CD4-positive, CD25-positive, alpha-beta regulatory T cell (primary cell): ENCODE measurements at regions not wholly inside any gene's neighbourhood (a gene's known extent, or its start where the extent isn't known, plus 50 kb on each side); places are given as distances from the start of the nearest gene placed in this dataset.

Source experiments
- ATAC-seq, 2 donors: fragments of 150-1000 bp; cut with Tn5 transposase; one replicate each; pipeline ENCODE4 v1.10.0; 2021; ENCODE audit warnings: low read depth in 2 of 2, moderate number of reproducible peaks in 2 of 2, moderate library complexity in 1 of 2
- DNase-seq, 3 donors: peaks; one replicate each; pipeline versions ENCODE4 v3.0.0 to v3.0.0-alpha.2; 2012 to 2022; ENCODE audit warnings: mixed read lengths in 1 of 3
- H3K27ac ChIP-seq: one replicate; pipeline ENCODE4 v1.7.0; 2013; ENCODE audit warnings: mild to moderate bottlenecking, low read length; ENCODE audit not compliant: insufficient read depth, poor library complexity, severe bottlenecking
- H3K27me3 ChIP-seq: one replicate; pipeline ENCODE4 v1.7.0; 2013; ENCODE audit warnings: low read length; ENCODE audit not compliant: control insufficient read depth, insufficient read depth
- H3K36me3 ChIP-seq: one replicate; pipeline ENCODE4 v1.7.0; 2013; ENCODE audit warnings: mild to moderate bottlenecking, low read length, moderate library complexity; ENCODE audit not compliant: control insufficient read depth, insufficient read depth
- H3K4me1 ChIP-seq: 2 replicates; pipeline ENCODE4 v1.7.0; 2013; ENCODE audit warnings: mild to moderate bottlenecking, low read length; ENCODE audit not compliant: insufficient read depth, control insufficient read depth, poor library complexity, severe bottlenecking
- H3K4me3 ChIP-seq: one replicate; pipeline ENCODE4 v1.7.0; 2013; ENCODE audit warnings: low read depth, mild to moderate bottlenecking, low read length, moderate library complexity
- H3K9me3 ChIP-seq, 2 experiments: 1 replicate in 1 of 2; 2 replicates in 1 of 2; pipeline ENCODE4 v1.7.0; 2013; ENCODE audit warnings: low read length in 2 of 2, mild to moderate bottlenecking in 1 of 2, moderate library complexity in 1 of 2; ENCODE audit not compliant: control insufficient read depth in 2 of 2
- H3K27ac Mint-ChIP-seq, 3 donors: one replicate each; pipeline ENCODE4 v1.8.0; 2020 to 2022; ENCODE audit warnings: mild to moderate bottlenecking in 3 of 3, mixed read lengths in 3 of 3, moderate library complexity in 2 of 3
- H3K27me3 Mint-ChIP-seq: one replicate; pipeline ENCODE4 v1.8.0; 2022; ENCODE audit warnings: mild to moderate bottlenecking, mixed read lengths
- H3K36me3 Mint-ChIP-seq: one replicate; pipeline ENCODE4 v1.8.0; 2020; ENCODE audit warnings: mixed read lengths
- H3K4me1 Mint-ChIP-seq, 4 donors: one replicate each; pipeline ENCODE4 v1.8.0; 2020 to 2022; ENCODE audit warnings: mixed read lengths in 4 of 4, mild to moderate bottlenecking in 1 of 4
- H3K4me3 Mint-ChIP-seq, 4 donors: one replicate each; pipeline ENCODE4 v1.8.0; 2020 to 2022; ENCODE audit warnings: mild to moderate bottlenecking in 4 of 4, mixed read lengths in 4 of 4, moderate library complexity in 3 of 4
- H3K9me3 Mint-ChIP-seq, 7 donors: one replicate each; pipeline ENCODE4 v1.8.0; 2020 to 2022; ENCODE audit warnings: mixed read lengths in 7 of 7, mild to moderate bottlenecking in 3 of 7, moderate library complexity in 2 of 7

GRCh38 chr1:185627171-185627570 lies 107.0 kb upstream of the HMCN1 start:
- Mint-ChIP-seq H3K9me3 (peaks cover 0 to 4% (median 0%) of the 10 kb centered on the region in 7 donors), H3K27ac (peak overlapping the region in 2 of 3 donors; percentile 16 to 78), H3K36me3 (no peaks in the 10 kb centered on the region), H3K4me1 (peaks cover 2 to 10% (median 3%) of the 10 kb centered on the region in 4 donors), H3K4me3 (no peak overlapping the region), H3K27me3 (no peaks in the 10 kb centered on the region)
- Histone ChIP-seq H3K4me1 (no peaks in the 10 kb centered on the region), H3K27me3 (no peaks in the 10 kb centered on the region), H3K9me3 (no peaks in the 10 kb centered on the region), H3K36me3 (no peaks in the 10 kb centered on the region), H3K4me3 (no peak overlapping the region), H3K27ac (no peak overlapping the region)
- DNase-seq (no peak), ATAC-seq (no peak)

GRCh38 chr1:185626344-185626743 lies 107.8 kb upstream of the HMCN1 start:
- peaks cover 0 to 5% (median 0%) of the 10 kb centered on the region in 7 donors for H3K9me3 Mint-ChIP-seq
- Histone ChIP-seq H3K4me3 (no peak overlapping the region), H3K36me3 (no peaks in the 10 kb centered on the region), H3K27ac (no peak overlapping the region), H3K9me3 (no peaks in the 10 kb centered on the region), H3K27me3 (no peaks in the 10 kb centered on the region), H3K4me1 (no peaks in the 10 kb centered on the region)
- H3K27ac Mint-ChIP-seq = peak overlapping the region in 1 of 3 donors; percentile 16
- H3K4me1 Mint-ChIP-seq = peaks cover 0 to 10% (median 3%) of the 10 kb centered on the region in 4 donors
- no peak overlapping the region for H3K4me3 Mint-ChIP-seq
- DNase-seq (no peak), ATAC-seq (no peak)
- H3K36me3 Mint-ChIP-seq = no peaks in the 10 kb centered on the region
- no peaks in the 10 kb centered on the region for H3K27me3 Mint-ChIP-seq

- Histone ChIP-seq H3K36me3 (no peaks in the 10 kb centered on the region), H3K9me3 (peaks cover 0 to 3% of the 10 kb centered on the region in 2 experiments), H3K4me1 (peaks cover 6% of the 10 kb centered on the region), H3K27me3 (no peaks in the 10 kb centered on the region), H3K4me3 (no peak overlapping the region), H3K27ac (no peak overlapping the region)
- Mint-ChIP-seq H3K36me3 (no peaks in the 10 kb centered on the region), H3K4me3 (no peak overlapping the region), H3K4me1 (peaks cover 10 to 23% (median 14%) of the 10 kb centered on the region in 4 donors), H3K27ac (no peak overlapping the region), H3K27me3 (no peaks in the 10 kb centered on the region), H3K9me3 (peaks cover 0 to 7% (median 4%) of the 10 kb centered on the region in 7 donors)
- DNase-seq (no peak), ATAC-seq (no peak)
Measured at GRCh38 chr1:185610954-185611353, 123.2 kb upstream of the HMCN1 start.

- ATAC-seq = no peak
Measured at GRCh38 chr1:185608177-185608576, 126.0 kb upstream of the HMCN1 start.

GRCh38 chr1:185603158-185603557 lies 131.0 kb upstream of the HMCN1 start:
- Histone ChIP-seq H3K27me3 (no peaks in the 10 kb centered on the region), H3K4me1 (peaks cover 6% of the 10 kb centered on the region), H3K9me3 (no peaks in the 10 kb centered on the region), H3K4me3 (no peak overlapping the region), H3K27ac (no peak overlapping the region), H3K36me3 (no peaks in the 10 kb centered on the region)
- H3K27me3 Mint-ChIP-seq = no peaks in the 10 kb centered on the region
- peaks cover 0 to 2% (median 0%) of the 10 kb centered on the region in 7 donors for H3K9me3 Mint-ChIP-seq
- no peaks in the 10 kb centered on the region for H3K36me3 Mint-ChIP-seq
- H3K27ac Mint-ChIP-seq = no peak overlapping the region
- peak; percentile 12 to 42 for ATAC-seq
- peaks cover 8 to 16% (median 10%) of the 10 kb centered on the region in 4 donors for H3K4me1 Mint-ChIP-seq
- no peak overlapping the region for H3K4me3 Mint-ChIP-seq
- DNase-seq = no peak

More at GRCh38 chr1:185608177-185608576, 126.0 kb upstream of the HMCN1 start:
- Histone ChIP-seq H3K4me3 (peak overlapping the region; percentile 10), H3K27ac (no peak overlapping the region), H3K36me3 (no peaks in the 10 kb centered on the region), H3K4me1 (peaks cover 6% of the 10 kb centered on the region), H3K9me3 (no peaks in the 10 kb centered on the region), H3K27me3 (no peaks in the 10 kb centered on the region)
- Mint-ChIP-seq H3K27me3 (no peaks in the 10 kb centered on the region), H3K36me3 (no peaks in the 10 kb centered on the region), H3K4me1 (peaks cover 10 to 18% (median 14%) of the 10 kb centered on the region in 4 donors), H3K4me3 (peak overlapping the region in 1 of 4 donors; percentile 5), H3K9me3 (peaks cover 0 to 5% (median 0%) of the 10 kb centered on the region in 7 donors), H3K27ac (no peak overlapping the region)
- DNase-seq = peak in 2 of 3 donors; percentile 11 to 29

- no peaks in the 10 kb centered on the region for H3K36me3 ChIP-seq
- no peaks in the 10 kb centered on the region for H3K9me3 ChIP-seq
- no peaks in the 10 kb centered on the region for H3K27me3 Mint-ChIP-seq
- no peak overlapping the region for H3K27ac ChIP-seq
- no peak overlapping the region for H3K4me3 ChIP-seq
- H3K9me3 Mint-ChIP-seq = no peaks in the 10 kb centered on the region
- DNase-seq = no peak
- no peak overlapping the region for H3K27ac Mint-ChIP-seq
- H3K4me1 Mint-ChIP-seq = peaks cover 2 to 5% (median 3%) of the 10 kb centered on the region in 4 donors
- no peaks in the 10 kb centered on the region for H3K27me3 ChIP-seq
- H3K36me3 Mint-ChIP-seq = no peaks in the 10 kb centered on the region
- no peak overlapping the region for H3K4me3 Mint-ChIP-seq
- H3K4me1 ChIP-seq = peaks cover under 1% of the 10 kb centered on the region
- no peak for ATAC-seq
Measured at GRCh38 chr1:185601189-185601588, 133.0 kb upstream of the HMCN1 start.

- Mint-ChIP-seq H3K36me3 (no peaks in the 10 kb centered on the region), H3K4me3 (no peak overlapping the region), H3K27me3 (no peaks in the 10 kb centered on the region), H3K27ac (no peak overlapping the region), H3K9me3 (peaks cover 0 to 1% (median 0%) of the 10 kb centered on the region in 7 donors), H3K4me1 (peaks cover 5 to 10% (median 7%) of the 10 kb centered on the region in 4 donors)
- no peaks in the 10 kb centered on the region for H3K36me3 ChIP-seq
- H3K4me1 ChIP-seq = peaks cover 6% of the 10 kb centered on the region
- ATAC-seq = no peak
- no peaks in the 10 kb centered on the region for H3K27me3 ChIP-seq
- H3K9me3 ChIP-seq = no peaks in the 10 kb centered on the region
- DNase-seq = no peak
- H3K4me3 ChIP-seq = no peak overlapping the region
- no peak overlapping the region for H3K27ac ChIP-seq
Measured at GRCh38 chr1:185600641-185601040, 133.6 kb upstream of the HMCN1 start.

GRCh38 chr1:185598332-185598731 lies 135.9 kb upstream of the HMCN1 start:
- ATAC-seq (no peak), DNase-seq (no peak)
- H3K4me1 Mint-ChIP-seq = peaks cover 16 to 25% (median 24%) of the 10 kb centered on the region in 4 donors
- H3K4me1 ChIP-seq = peaks cover 14% of the 10 kb centered on the region
- H3K4me3 Mint-ChIP-seq = no peak overlapping the region
- H3K27ac Mint-ChIP-seq = no peak overlapping the region
- no peaks in the 10 kb centered on the region for H3K9me3 ChIP-seq
- no peaks in the 10 kb centered on the region for H3K27me3 Mint-ChIP-seq
- no peaks in the 10 kb centered on the region for H3K36me3 Mint-ChIP-seq
- no peaks in the 10 kb centered on the region for H3K36me3 ChIP-seq
- H3K4me3 ChIP-seq = no peak overlapping the region
- H3K27ac ChIP-seq = no peak overlapping the region
- H3K27me3 ChIP-seq = no peaks in the 10 kb centered on the region
- H3K9me3 Mint-ChIP-seq = peaks cover 0 to 1% (median 0%) of the 10 kb centered on the region in 7 donors
